ENCODE measurements at regions not wholly inside any gene's neighbourhood (a gene's known extent, or its start where the extent isn't known, plus 50 kb on each side); places are given as distances from the start of the nearest gene placed in this dataset.

GRCh38 chr1:218163371-218163770 is 121.7 kb upstream of the RRP15 start:
- TF ChIP-seq CTCF (conservative IDR thresholded peaks at IDR 0.05; ENCODE audit: low read depth, low read length) (no peak), EZH2 (IDR thresholded peaks at IDR 0.05; ENCODE audit: borderline replicate concordance, low read depth, low read length, poor library complexity, severe bottlenecking) (no peak)

All from A673 (cell line).